ENCODE measurements at regions not wholly inside any gene's neighbourhood (a gene's known extent, or its start where the extent isn't known, plus 50 kb on each side); places are given as distances from the start of the nearest gene placed in this dataset.

DNA sequence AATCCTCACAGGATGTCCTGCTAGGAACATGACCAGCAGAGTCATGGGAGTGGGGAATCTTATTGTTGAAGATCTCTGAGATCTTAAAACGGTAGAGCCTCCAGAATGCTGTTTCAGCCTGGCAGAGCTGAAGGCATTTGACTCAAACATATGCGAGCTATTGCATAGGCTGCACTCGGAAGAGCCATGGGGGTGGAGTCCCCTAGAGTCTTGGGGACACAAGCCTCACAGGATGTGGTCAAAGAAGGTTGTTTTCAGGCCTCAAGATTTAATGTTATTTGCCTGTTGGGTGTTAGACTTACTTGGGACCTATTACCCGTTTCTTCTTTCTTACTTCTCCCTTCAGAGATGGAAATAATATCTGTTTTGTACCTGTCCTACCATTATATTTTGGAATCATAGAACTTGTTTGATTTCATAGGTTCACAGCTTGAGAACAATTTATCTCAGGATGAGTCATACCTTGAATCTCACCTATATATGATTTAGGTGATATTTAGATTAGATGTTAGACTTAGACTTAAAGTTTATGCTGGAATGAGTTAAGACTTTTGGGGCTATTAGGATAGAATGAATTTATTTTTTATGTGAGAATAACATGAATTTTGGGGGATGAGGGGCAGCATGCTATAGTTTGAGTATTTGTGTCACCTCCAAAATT, 172.2 kb upstream of the ATP2B1 start:
- Histone ChIP-seq H3K4me2 (ENCODE audit: insufficient read depth, low read length) (no peak overlapping the region), H3K27ac (ENCODE audit: insufficient read depth, low read depth, low read length) (no peak overlapping the region), H3K9me1 (replicated peaks; ENCODE audit: control insufficient read depth, extremely low read depth, insufficient read depth, low read length) (no peaks in the 10 kb centered on the region), H3K4me3 (replicated peaks in 1 of 3; ENCODE audit: insufficient read depth in 1 of 3, low read depth in 1 of 3, low read length in 3 of 3) (no peak overlapping the region), H3K79me2 (ENCODE audit: control insufficient read depth, insufficient read depth, low read length) (no peaks in the 10 kb centered on the region), H3K9ac (replicated peaks; ENCODE audit: extremely low read depth, insufficient read depth, low read length) (no peak overlapping the region), H3K9me3 (replicated peaks; ENCODE audit: control insufficient read depth, insufficient read depth, low read length) (no peaks in the 10 kb centered on the region), H3K27me3 (ENCODE audit: control insufficient read depth in 2 of 2, insufficient read depth in 2 of 2, low read length in 2 of 2) (no peaks in the 10 kb centered on the region), H2AFZ (ENCODE audit: low read depth, low read length) (no peak overlapping the region), H3K4me1 (ENCODE audit: control insufficient read depth, extremely low read depth, insufficient read depth, low read length) (no peaks in the 10 kb centered on the region), H4K20me1 (replicated peaks; ENCODE audit: control insufficient read depth, extremely low read depth, insufficient read depth, low read length) (no peaks in the 10 kb centered on the region), H3K36me3 (ENCODE audit: control insufficient read depth in 2 of 2, extremely low read depth in 1 of 2, insufficient read depth in 2 of 2, low read length in 2 of 2) (no peaks in the 10 kb centered on the region)
- intact Hi-C loops (cut with micrococcal nuclease) (no loop called here), dilution Hi-C loops (cut with MboI; ENCODE audit: extremely low pct_ligation_motif_present, low sequenced_read_pairs) (no loop called here)
- ChIA-PET CTCF (no interaction called here), POLR2A (no interaction called here)
- no TSS peak for BruUV-seq (replicated peaks)
- DNase-seq (ENCODE audit: low read depth, low spot score) (no peak), FAIRE-seq (no peak)
- TF ChIP-seq FOS (IDR thresholded peaks at IDR 0.05; ENCODE audit: borderline replicate concordance, insufficient read depth, low read length): no peak

DNA sequence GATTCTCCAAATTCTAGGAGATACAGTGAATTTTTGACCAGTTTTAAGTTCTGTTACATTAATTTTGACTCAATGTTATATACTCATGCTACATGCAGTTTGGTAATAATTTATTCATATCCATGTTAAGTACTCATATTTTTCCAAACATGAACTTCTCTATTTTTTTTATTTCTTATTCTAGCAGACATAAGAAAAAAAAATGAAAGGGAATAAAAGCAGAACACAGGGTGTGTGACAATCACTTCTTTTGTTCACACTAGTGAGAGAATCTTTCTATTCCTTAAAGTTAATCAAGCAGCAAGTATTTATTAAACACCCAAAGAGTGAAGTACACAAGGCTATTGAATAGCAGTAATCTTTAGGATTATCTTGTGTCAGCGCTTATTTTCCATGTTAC, 171.1 kb upstream of the ATP2B1 start:
- BruUV-seq (replicated peaks): no TSS peak
- Histone ChIP-seq H3K4me1 (ENCODE audit: control insufficient read depth, extremely low read depth, insufficient read depth, low read length) (no peaks in the 10 kb centered on the region), H3K27ac (ENCODE audit: insufficient read depth, low read depth, low read length) (no peak overlapping the region), H3K9ac (replicated peaks; ENCODE audit: extremely low read depth, insufficient read depth, low read length) (no peak overlapping the region), H3K9me3 (replicated peaks; ENCODE audit: control insufficient read depth, insufficient read depth, low read length) (no peaks in the 10 kb centered on the region), H3K4me3 (replicated peaks in 1 of 3; ENCODE audit: insufficient read depth in 1 of 3, low read depth in 1 of 3, low read length in 3 of 3) (no peak overlapping the region), H3K27me3 (ENCODE audit: control insufficient read depth in 2 of 2, insufficient read depth in 2 of 2, low read length in 2 of 2) (no peaks in the 10 kb centered on the region), H3K36me3 (ENCODE audit: control insufficient read depth in 2 of 2, extremely low read depth in 1 of 2, insufficient read depth in 2 of 2, low read length in 2 of 2) (no peaks in the 10 kb centered on the region), H4K20me1 (replicated peaks; ENCODE audit: control insufficient read depth, extremely low read depth, insufficient read depth, low read length) (no peaks in the 10 kb centered on the region), H3K79me2 (ENCODE audit: control insufficient read depth, insufficient read depth, low read length) (no peaks in the 10 kb centered on the region), H3K4me2 (ENCODE audit: insufficient read depth, low read length) (no peak overlapping the region), H3K9me1 (replicated peaks; ENCODE audit: control insufficient read depth, extremely low read depth, insufficient read depth, low read length) (no peaks in the 10 kb centered on the region), H2AFZ (ENCODE audit: low read depth, low read length) (no peak overlapping the region)
- no peak for FAIRE-seq
- intact Hi-C loops (cut with micrococcal nuclease) (loop anchor here (10.0 kb wide), 1 partner anchor 1025 kb away; no protein-coding TSS in a partner anchor), dilution Hi-C loops (cut with MboI; ENCODE audit: extremely low pct_ligation_motif_present, low sequenced_read_pairs) (no loop called here)
- ChIA-PET POLR2A (no interaction called here), CTCF (no interaction called here)
- TF ChIP-seq, protein P1, sequence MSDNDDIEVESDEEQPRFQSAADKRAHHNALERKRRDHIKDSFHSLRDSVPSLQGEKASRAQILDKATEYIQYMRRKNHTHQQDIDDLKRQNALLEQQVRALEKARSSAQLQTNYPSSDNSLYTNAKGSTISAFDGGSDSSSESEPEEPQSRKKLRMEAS (IDR thresholded peaks at IDR 0.05; ENCODE audit: insufficient read depth, insufficient read length): no peak
- no peak for TF ChIP-seq MYC (IDR thresholded peaks at IDR 0.05; ENCODE audit: low read depth, low read length)
- TF ChIP-seq, protein P2, sequence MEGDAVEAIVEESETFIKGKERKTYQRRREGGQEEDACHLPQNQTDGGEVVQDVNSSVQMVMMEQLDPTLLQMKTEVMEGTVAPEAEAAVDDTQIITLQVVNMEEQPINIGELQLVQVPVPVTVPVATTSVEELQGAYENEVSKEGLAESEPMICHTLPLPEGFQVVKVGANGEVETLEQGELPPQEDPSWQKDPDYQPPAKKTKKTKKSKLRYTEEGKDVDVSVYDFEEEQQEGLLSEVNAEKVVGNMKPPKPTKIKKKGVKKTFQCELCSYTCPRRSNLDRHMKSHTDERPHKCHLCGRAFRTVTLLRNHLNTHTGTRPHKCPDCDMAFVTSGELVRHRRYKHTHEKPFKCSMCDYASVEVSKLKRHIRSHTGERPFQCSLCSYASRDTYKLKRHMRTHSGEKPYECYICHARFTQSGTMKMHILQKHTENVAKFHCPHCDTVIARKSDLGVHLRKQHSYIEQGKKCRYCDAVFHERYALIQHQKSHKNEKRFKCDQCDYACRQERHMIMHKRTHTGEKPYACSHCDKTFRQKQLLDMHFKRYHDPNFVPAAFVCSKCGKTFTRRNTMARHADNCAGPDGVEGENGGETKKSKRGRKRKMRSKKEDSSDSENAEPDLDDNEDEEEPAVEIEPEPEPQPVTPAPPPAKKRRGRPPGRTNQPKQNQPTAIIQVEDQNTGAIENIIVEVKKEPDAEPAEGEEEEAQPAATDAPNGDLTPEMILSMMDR (IDR thresholded peaks at IDR 0.05; ENCODE audit: extremely low read depth in 1 of 2, insufficient read depth in 1 of 2, low read depth in 1 of 2, low read length in 2 of 2): no peak
- TF ChIP-seq POLR2A (IDR thresholded peaks at IDR 0.05; ENCODE audit: low read depth, low read length): no peak
- no peak for TF ChIP-seq GATA2 (IDR thresholded peaks at IDR 0.05; ENCODE audit: insufficient read depth, insufficient read length, low read depth, low read length)
- TF ChIP-seq POLR2AphosphoS5 (IDR thresholded peaks at IDR 0.05; ENCODE audit: insufficient read depth, low read depth, low read length): no peak
- no peak for TF ChIP-seq EZH2 (IDR thresholded peaks at IDR 0.05; ENCODE audit: borderline replicate concordance, low read depth, low read length, severe bottlenecking)
- TF ChIP-seq FOS (IDR thresholded peaks at IDR 0.05; ENCODE audit: borderline replicate concordance, insufficient read depth, low read length): no peak
- TF ChIP-seq JUN (IDR thresholded peaks at IDR 0.05; ENCODE audit: borderline replicate concordance, insufficient read depth, insufficient read length, low read depth): no peak
- no peak for DNase-seq (ENCODE audit: low read depth, low spot score)
